Ascending aorta (tissue), 2 donors: ENCODE measurements at regions not wholly inside any gene's neighbourhood (a gene's known extent, or its start where the extent isn't known, plus 50 kb on each side); places are given as distances from the start of the nearest gene placed in this dataset.

Source experiments
- DNase-seq, 2 donors: peaks; one replicate each; pipeline ENCODE4 v3.0.0-alpha.2; 2019; ENCODE audit warnings: low spot score in 2 of 2
- H3K27ac ChIP-seq, 2 donors: fragments of 200-600 bp; sonication (generic); one replicate each; pipeline ENCODE4 v1.5.1; 2016 to 2017; ENCODE audit warnings: mild to moderate bottlenecking in 1 of 2
- H3K27me3 ChIP-seq: fragments of 200-600 bp; sonication (generic); one replicate; pipeline ENCODE4 v1.5.1; 2017
- H3K36me3 ChIP-seq, 2 donors: fragments of 200-600 bp; sonication (generic); one replicate each; pipeline ENCODE4 v1.5.1; 2016
- H3K4me1 ChIP-seq, 2 donors: fragments of 200-600 bp; sonication (generic); one replicate each; pipeline ENCODE4 v1.5.1; 2016 to 2017; ENCODE audit warnings: mild to moderate bottlenecking in 1 of 2
- H3K4me3 ChIP-seq, 2 donors: fragments of 200-600 bp; sonication (generic); one replicate each; pipeline ENCODE4 v1.5.1; 2016 to 2017; ENCODE audit warnings: mild to moderate bottlenecking in 1 of 2
- H3K9me3 ChIP-seq, 2 donors: fragments of 200-600 bp; sonication (generic); one replicate each; pipeline ENCODE4 v1.5.1; 2016
- intact Hi-C: fragments of 100-400 bp; cut with DNase I; formaldehyde crosslinking; loops from one replicate; pipeline ENCODE4 v1.15.1; 2023
- TF ChIP-seq, protein P1 (sequence below), 3 experiments: fragments of 200-600 bp in 2 of 3; fragments of 450-650 bp in 1 of 3; sonication (generic) in 2 of 3; IDR thresholded peaks; one replicate each; pipeline ENCODE4 v1.5.1; 2016 to 2019; ENCODE audit warnings: antibody characterized with exemption in 3 of 3, mild to moderate bottlenecking in 1 of 3, moderate library complexity in 1 of 3

DNA sequence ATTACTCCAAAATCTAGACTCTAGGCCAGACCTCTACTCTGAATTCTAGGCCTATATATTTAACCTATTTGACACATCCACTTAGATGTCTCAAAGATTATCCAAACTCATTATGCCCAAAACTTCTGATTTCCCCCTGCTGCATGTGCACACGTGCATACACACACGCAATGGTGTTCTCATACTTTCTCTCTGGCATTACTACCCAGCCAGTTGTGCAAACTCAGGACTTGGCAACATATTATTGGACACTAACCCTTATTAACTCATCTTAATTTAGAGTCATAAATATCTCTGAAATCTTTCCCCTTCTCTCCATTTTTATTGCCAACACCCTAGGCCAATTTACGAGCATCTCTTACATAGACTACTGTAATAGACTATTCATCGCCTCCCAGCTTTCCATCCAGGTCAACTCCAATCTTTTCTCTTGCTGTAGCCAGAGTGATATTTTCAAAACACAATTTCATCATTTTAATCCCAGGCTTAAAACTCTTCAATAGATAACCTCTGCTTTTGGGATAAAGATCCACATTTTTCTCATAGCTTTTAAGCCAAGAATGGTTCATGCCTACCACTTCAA is 141.2 kb upstream of the VLDLR start:
- H3K4me3 ChIP-seq, result no peak overlapping the region
- H3K27me3 ChIP-seq, result no peaks in the 10 kb centered on the region
- DNase-seq, result no peak
- H3K4me1 ChIP-seq, result no peaks in the 10 kb centered on the region
- H3K36me3 ChIP-seq, result no peaks in the 10 kb centered on the region
- H3K27ac ChIP-seq, result no peak overlapping the region
- intact Hi-C loops, result loop anchor here (1.0 kb wide), 1 partner anchor 18 kb away; no protein-coding TSS in a partner anchor
- TF ChIP-seq, protein P1, sequence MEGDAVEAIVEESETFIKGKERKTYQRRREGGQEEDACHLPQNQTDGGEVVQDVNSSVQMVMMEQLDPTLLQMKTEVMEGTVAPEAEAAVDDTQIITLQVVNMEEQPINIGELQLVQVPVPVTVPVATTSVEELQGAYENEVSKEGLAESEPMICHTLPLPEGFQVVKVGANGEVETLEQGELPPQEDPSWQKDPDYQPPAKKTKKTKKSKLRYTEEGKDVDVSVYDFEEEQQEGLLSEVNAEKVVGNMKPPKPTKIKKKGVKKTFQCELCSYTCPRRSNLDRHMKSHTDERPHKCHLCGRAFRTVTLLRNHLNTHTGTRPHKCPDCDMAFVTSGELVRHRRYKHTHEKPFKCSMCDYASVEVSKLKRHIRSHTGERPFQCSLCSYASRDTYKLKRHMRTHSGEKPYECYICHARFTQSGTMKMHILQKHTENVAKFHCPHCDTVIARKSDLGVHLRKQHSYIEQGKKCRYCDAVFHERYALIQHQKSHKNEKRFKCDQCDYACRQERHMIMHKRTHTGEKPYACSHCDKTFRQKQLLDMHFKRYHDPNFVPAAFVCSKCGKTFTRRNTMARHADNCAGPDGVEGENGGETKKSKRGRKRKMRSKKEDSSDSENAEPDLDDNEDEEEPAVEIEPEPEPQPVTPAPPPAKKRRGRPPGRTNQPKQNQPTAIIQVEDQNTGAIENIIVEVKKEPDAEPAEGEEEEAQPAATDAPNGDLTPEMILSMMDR (IDR thresholded peaks at IDR 0.05), result no peak
- no peaks in the 10 kb centered on the region for H3K9me3 ChIP-seq

DNA sequence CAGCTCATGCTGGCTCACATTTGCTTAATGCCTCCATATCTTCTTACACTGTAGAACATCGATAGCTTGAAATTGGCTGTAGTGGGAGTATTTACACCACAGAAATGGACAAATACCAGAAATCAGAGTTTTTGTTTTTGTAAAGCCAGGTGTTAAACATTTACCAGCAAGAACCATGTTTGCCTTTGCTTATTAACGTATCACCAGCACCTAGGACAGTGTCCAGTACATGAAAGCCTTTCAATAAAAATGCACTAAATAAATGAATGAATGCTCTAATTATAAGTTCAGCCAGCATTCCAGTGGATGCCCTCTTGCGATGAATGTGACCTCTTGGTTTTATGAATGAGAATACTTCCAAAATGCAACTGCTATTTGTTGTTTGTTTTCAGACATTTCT is 140.4 kb upstream of the VLDLR start:
- Histone ChIP-seq H3K36me3 (no peaks in the 10 kb centered on the region), H3K9me3 (no peaks in the 10 kb centered on the region), H3K27me3 (no peaks in the 10 kb centered on the region), H3K4me1 (no peaks in the 10 kb centered on the region), H3K27ac (no peak overlapping the region), H3K4me3 (no peak overlapping the region)
- DNase-seq, result no peak
- TF ChIP-seq, protein P1 (IDR thresholded peaks at IDR 0.05), result no peak
- intact Hi-C loops, result no loop called here

DNA sequence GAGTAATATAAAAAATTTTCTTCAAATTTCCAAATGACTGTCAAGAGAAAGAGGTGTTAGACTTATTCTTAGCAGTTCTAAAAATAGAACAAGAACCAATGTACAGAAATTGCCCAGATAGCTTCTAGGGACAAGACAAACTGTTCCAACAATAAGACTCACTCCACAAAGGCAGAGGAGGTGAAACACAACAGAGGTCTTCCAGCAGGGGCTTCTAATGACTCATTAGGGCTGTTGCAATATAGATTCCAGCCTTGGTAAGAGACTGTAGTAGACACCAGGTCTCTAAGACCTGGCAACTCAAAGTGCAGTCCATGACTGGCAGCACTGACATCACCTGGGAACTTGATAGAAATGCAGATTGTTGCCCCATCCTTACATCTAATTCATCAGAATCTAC is 134.6 kb upstream of the VLDLR start:
- H3K4me1 ChIP-seq, result no peaks in the 10 kb centered on the region
- no peaks in the 10 kb centered on the region for H3K9me3 ChIP-seq
- no peak overlapping the region for H3K27ac ChIP-seq
- no peaks in the 10 kb centered on the region for H3K27me3 ChIP-seq
- no peak for DNase-seq
- no peaks in the 10 kb centered on the region for H3K36me3 ChIP-seq
- no peak overlapping the region for H3K4me3 ChIP-seq
- TF ChIP-seq, protein P1 (IDR thresholded peaks at IDR 0.05), result no peak
- intact Hi-C loops, result no loop called here

DNA sequence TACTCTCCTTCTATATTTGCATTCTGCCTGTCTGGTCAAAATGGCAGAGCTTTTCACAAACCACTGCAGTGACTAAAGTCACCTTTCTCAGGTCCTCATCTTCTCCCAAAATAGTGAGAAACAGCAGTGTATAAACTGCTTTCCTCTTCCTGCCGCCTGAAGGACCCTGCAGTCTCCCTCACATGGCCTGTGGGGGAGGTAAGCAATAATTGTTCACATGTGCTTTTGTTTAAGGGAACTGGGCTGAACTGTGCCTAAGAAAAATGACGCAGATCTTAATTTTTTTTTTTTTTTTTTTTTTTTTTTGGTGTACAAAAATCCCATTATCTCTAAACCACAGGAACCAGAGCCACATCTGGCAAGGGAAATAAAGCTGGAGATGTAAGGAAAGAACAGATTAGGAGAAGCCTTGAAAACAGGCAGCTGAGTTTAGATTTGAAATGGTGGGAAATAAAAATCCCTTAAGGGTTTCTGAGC is 131.7 kb upstream of the VLDLR start:
- intact Hi-C loops, result no loop called here
- Histone ChIP-seq H3K27ac (no peak overlapping the region), H3K9me3 (no peaks in the 10 kb centered on the region), H3K4me3 (no peak overlapping the region), H3K36me3 (no peaks in the 10 kb centered on the region), H3K4me1 (no peaks in the 10 kb centered on the region), H3K27me3 (no peaks in the 10 kb centered on the region)
- DNase-seq, result no peak
- TF ChIP-seq, protein P1 (IDR thresholded peaks at IDR 0.05), result no peak

DNA sequence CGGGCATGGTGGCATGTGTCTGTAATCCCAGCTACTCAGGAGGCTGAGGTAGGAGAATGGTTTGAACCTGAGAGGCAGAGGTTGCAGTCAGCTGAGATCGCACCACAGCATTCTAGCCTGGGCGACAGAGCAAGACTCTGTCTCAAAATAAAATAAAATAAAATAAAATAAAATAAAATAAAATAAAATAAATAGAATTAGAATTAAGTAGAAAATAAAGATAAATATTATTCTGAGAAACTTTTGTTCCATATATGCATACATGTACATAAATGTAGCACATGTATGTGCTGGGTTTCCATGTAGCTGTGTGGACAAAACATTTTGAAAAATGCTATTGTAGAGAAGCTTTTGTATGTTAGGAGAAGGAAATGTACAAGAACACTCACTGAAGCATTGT is 129.4 kb upstream of the VLDLR start:
- Histone ChIP-seq H3K36me3 (no peaks in the 10 kb centered on the region), H3K27ac (no peak overlapping the region), H3K4me3 (no peak overlapping the region), H3K4me1 (no peaks in the 10 kb centered on the region), H3K27me3 (no peaks in the 10 kb centered on the region), H3K9me3 (no peaks in the 10 kb centered on the region)
- TF ChIP-seq, protein P1 (IDR thresholded peaks at IDR 0.05), result no peak
- intact Hi-C loops, result no loop called here
- DNase-seq, result no peak

DNA sequence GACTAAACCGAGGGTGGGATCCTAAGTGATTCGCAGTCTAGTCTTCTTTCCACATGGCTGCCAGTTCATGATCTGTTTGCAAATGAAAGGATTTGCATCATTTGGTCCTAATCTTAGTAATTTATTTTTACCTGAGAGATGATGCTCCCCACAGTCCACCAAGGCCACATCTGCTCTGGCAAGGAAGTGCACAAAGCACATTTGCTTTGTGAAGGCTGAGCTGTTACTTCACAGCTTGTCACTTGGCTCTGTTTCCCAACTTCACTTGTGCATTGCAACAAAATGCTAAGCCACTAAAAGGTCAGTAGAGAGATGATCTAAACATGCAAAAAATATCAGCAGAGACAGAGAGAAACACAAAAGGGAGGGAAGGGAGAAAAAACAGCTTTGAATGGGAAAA is 128.5 kb upstream of the VLDLR start:
- TF ChIP-seq, protein P1 (IDR thresholded peaks at IDR 0.05), result no peak
- no peaks in the 10 kb centered on the region for H3K36me3 ChIP-seq
- no peak overlapping the region for H3K4me3 ChIP-seq
- H3K4me1 ChIP-seq, result no peaks in the 10 kb centered on the region
- no peak for DNase-seq
- H3K9me3 ChIP-seq, result no peaks in the 10 kb centered on the region
- no peaks in the 10 kb centered on the region for H3K27me3 ChIP-seq
- intact Hi-C loops, result no loop called here
- H3K27ac ChIP-seq, result no peak overlapping the region
